GM19468 (cell line): ENCODE measurements at regions not wholly inside any gene's neighbourhood (a gene's known extent, or its start where the extent isn't known, plus 50 kb on each side); places are given as distances from the start of the nearest gene placed in this dataset.
A peak's percentile ranks its signal among the peaks of the same experiment; 100 is the strongest.
"Not testable (repeated sequence)": the region's sequence is repeated elsewhere in the genome, so short reads cannot be mapped to it uniquely, and the experiment has no call there.

ENCODE experiments used
- ATAC-seq: cut with Tn5 transposase; IDR thresholded peaks from one replicate; pipeline ENCODE4 v1.9.1; 2021; ENCODE audit warnings: mild to moderate bottlenecking, moderate library complexity, moderate number of reproducible peaks; ENCODE audit not compliant: unreplicated experiment; ENCODE audit errors: extremely low read depth

DNA sequence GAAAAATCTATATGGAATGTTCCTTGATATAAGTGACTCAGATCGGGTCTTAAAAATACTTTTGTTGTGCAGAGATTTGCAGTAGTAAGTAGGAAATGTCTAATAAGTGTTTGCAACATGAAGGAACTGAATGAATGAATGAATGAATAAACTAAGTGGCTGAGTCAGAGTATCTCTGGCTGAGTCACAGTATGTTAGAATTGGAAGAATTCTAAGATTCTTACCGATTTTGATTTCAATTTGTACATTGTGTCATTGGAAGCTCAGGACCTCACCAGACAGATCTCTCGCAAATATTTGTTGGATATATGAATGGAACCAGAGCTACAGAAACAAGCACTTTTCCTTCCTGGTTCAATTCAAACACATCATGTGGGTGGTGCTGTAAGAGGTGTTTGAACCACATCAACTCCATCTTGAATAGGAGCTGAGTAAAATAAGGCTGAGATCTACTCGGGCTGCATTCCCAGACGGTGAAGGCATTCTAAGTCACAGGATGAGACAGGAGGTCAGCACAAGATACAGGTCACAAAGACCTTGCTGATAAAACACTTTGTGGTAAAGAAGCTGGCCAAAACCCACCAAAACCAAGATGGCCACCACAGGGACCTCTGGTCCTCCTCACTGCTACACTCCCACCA, 123.9 kb upstream of the FOXN3 start:
- ATAC-seq: no peak

- no peak for ATAC-seq
These were observed 123.2 kb upstream of the FOXN3 start for GRCh38 chr14:89540009-89540829.

DNA sequence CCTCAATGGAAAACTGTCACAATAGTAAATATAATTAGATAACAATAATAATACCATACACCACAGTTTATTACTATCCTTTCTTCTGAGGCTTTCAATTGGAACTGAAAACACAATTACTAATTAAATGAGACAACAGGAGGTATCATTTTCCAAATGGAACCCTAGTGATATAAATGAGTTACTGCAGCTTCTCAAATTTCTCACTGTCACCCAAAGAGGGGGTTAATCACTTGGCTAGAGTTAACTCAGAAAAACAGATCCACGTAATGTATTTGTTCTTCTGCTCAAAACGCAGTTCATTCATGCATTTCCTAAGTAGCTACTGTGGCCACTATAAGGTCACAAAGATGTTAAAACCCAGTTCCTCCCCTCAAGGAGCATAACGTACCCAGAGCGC, 120.9 kb upstream of the FOXN3 start:
- ATAC-seq: no peak

DNA sequence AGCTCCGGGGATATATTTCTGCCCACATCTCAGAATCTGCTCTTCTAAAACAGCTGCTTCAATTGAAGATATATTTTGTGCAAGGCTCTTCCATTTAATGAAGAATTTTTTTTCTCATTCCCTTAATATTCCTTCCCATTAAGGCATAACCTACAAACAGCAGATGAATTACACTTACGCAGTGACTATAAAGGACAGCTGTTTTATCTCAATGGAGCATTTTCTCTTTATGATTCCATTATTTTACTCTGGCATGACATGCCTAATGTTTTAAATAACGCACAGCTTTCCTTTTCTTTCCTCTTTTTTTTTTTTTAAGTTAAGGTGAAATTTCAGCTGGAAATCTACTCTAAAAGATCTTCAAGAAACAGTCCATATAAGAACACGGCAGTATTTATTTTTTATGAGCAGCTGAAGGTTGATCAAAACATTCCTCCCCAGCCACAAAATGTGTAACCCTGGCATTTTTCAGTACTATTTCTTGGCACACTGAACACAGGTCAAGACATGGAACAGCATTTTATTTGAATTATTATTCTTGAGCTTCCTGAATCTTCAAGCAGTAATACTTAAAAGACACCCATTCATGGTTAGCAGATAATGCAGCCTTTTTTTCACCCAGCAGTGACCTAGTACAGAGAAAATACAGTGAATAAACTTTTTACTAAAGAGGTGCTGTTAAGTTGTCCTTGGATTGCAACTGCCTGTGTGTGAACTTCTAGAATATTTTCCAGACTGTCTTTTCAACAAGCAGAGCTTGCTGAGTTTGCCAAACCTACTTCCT, 118.1 kb upstream of the FOXN3 start:
- no peak for ATAC-seq

GRCh38 chr14:89533766-89534165, 116.7 kb upstream of the FOXN3 start:
- ATAC-seq: no peak

DNA sequence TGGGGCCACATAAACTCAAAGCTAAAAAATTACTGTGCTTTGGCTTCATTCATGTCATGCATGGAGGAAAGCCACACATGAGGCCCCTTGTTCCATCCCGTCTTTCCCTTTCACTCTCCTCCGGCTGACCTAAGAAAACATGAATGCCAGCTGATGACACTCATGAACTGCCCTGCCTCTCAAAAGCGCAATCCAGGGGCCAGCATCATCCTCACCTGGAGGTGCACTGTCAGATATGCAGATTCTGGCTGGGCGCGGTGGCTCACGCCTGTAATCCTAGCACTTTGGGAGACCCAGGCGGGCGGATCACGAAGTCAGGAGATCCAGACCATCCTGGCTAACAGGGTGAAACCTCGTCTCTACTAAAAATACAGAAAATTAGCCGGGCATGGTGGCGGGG, 116.1 kb upstream of the FOXN3 start:
- ATAC-seq: no peak

DNA sequence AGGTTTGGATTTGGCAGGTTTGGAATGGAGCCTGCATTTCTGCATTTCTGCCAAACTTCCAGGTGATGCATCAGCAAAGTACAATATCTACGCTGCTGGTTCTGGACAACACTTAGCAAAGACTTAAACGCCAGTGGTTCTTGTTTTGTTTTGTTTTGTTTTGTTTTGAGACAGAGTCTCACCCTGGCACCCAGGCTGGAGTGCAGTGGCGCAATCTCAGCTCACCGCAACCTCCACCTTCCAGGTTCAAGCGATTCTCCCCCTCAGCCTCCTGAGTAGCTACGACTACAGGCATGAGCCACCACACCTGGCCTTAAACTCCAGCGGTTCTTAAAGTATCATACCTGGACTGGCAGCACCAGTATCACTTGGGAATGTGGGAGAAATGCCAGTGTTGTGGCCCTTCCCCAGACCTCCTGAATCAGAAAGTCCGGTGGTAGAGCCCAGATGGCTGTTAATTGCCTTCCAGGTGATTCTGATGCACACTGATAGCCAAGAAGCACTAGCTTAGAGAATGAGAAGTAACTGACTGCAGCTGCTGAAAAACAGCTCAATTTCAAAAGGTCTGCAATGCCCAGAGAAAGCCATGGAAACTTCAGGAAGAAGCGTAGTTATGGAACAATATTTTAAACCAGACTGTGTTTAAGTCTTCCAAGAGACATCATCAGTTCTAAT, 114.8 kb upstream of the FOXN3 start:
- ATAC-seq: no peak

- no peak for ATAC-seq
These were observed 108.1 kb upstream of the FOXN3 start for GRCh38 chr14:89524990-89525667.

DNA sequence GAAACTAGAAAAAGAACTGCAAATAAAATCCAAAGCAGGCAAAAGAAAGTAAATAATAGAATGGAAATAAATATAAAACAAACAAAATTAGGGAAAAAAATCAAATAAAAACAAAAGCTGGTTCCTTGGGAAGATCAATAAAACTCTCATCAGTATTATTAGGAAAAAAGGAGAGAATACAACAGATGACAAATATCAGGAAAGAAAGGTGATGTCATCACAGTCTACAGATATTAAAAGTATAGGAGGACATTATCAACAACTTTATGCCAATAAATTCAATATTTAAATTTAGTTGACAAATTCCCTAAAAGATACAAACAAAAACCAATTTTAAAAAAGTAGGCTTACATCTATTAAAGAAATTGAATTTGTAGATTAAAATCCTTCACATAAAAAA, 107.4 kb upstream of the FOXN3 start:
- no peak for ATAC-seq

GRCh38 chr14:89521988-89522387, 105.0 kb upstream of the FOXN3 start:
- ATAC-seq: no peak

GRCh38 chr14:89519040-89519439, 102.0 kb upstream of the FOXN3 start:
- ATAC-seq: no peak

- ATAC-seq: no peak
These were observed 99.1 kb upstream of the FOXN3 start for GRCh38 chr14:89516173-89516572.

- no peak for ATAC-seq
These were observed 97.6 kb upstream of the FOXN3 start for GRCh38 chr14:89514601-89515000.

DNA sequence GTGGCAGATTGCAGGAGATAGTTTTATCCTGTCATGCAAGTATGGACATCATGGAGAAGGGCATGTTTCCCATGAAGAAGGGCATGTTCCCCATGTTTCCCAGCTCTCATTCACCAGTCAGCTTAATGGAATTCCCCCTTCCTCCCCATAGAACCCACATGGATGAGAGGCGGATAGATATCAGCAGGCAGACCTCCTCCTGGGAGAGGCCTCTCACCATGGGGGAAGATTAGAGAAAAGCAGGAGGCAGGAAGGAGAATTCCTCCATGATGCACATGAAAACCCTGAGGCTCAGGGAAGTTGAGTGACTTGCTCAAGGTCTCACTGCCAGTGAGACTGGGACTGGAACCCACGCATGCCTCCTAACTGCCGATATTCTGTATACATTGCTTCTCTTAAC, 92.9 kb upstream of the FOXN3 start:
- ATAC-seq: no peak

DNA sequence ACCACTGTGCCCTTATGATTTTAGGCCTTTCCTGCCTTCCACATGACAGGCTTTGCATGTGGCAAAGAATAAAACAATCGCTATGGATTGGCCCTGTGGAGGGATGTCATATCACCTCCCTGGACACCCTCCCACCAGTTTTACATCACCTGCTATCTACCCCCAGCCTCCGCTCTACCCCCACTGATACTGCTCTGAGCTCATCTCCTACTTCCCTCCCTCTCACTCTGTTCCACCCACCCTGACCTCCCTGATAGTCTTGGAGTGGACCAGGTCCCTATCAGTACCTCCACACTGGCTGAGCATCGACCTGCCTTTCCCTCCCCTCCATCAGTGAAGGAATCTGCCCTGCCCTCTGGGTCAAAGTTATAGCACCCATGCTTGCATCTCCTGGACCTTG, 91.8 kb upstream of the FOXN3 start:
- no peak for ATAC-seq

- ATAC-seq: no peak
These were observed 91.0 kb upstream of the FOXN3 start for GRCh38 chr14:89507926-89508460.

- no peak for ATAC-seq
These were observed 90.5 kb upstream of the FOXN3 start for GRCh38 chr14:89507521-89507920.

GRCh38 chr14:89506891-89507452, 89.9 kb upstream of the FOXN3 start:
- ATAC-seq: not testable (repeated sequence)

DNA sequence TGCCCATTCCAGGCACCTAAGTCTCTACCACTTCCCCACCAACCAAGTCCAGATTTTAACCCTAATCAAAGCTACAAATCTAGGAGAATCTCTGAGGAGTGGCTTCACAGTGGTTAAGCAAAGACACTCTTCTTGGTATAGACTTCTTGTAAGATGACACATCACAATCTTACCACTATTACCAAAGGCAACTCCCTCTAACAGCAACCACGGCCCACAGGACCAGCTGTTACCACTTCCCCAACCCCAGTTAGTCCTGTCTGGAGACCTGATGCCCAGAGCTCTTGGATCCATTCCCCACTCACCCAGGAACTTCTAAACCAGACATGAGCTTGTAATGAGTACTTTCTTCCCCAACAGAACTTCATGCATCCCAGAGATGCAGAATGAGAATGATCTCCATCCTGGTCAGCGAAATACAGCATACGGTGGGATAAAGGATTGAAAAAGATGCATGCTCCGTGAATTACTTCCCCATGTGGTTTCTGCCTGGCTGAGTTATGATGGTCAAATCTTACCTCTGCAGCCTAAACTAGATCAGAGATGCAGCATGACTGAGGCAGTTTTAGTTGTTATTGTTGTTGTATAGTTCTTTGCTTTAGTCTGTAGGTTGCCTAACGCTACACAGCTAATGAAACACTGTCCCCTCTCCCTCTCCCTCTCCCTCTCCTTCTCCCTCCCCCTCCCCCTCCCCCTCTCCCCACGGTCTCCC, 87.7 kb upstream of the FOXN3 start:
- ATAC-seq: peak; percentile 47
